GM21390 (cell line): ENCODE measurements at regions not wholly inside any gene's neighbourhood (a gene's known extent, or its start where the extent isn't known, plus 50 kb on each side); places are given as distances from the start of the nearest gene placed in this dataset.
"Not testable (repeated sequence)": the region's sequence is repeated elsewhere in the genome, so short reads cannot be mapped to it uniquely, and the experiment has no call there.

ENCODE experiments used
- ATAC-seq: cut with Tn5 transposase; IDR thresholded peaks from one replicate; pipeline ENCODE4 v1.9.1; 2021; ENCODE audit not compliant: unreplicated experiment

- ATAC-seq = no peak
Measured at GRCh38 chr9:36462245-36462644, 62.2 kb upstream of the RNF38 start.

GRCh38 chr9:36461323-36461722, 61.3 kb upstream of the RNF38 start:
- no peak for ATAC-seq

GRCh38 chr9:36458430-36458915, 58.4 kb upstream of the RNF38 start:
- ATAC-seq = not testable (repeated sequence)

GRCh38 chr9:36457836-36458429, 57.9 kb upstream of the RNF38 start:
- no peak for ATAC-seq

GRCh38 chr9:36456480-36457065, 56.5 kb upstream of the RNF38 start:
- ATAC-seq = no peak

- no peak for ATAC-seq
Measured at GRCh38 chr9:36451949-36452348, 51.9 kb upstream of the RNF38 start.

- ATAC-seq = no peak
Measured at GRCh38 chr9:36450110-36450732, 50.2 kb upstream of the RNF38 start.
